Ovary (tissue), 7 donors: ENCODE measurements at regions not wholly inside any gene's neighbourhood (a gene's known extent, or its start where the extent isn't known, plus 50 kb on each side); places are given as distances from the start of the nearest gene placed in this dataset.

ENCODE experiments used
- DNase-seq, 5 donors: peaks; one replicate each; pipeline ENCODE4 v3.0.0-alpha.2; 2019 to 2020
- H3K27ac ChIP-seq, 2 donors: fragments of 200-600 bp; one replicate each; pipeline versions ENCODE4 v1.5.1 to v1.8.0; 2019 to 2022
- H3K27me3 ChIP-seq: fragments of 200-600 bp; one replicate; pipeline ENCODE4 v1.8.0; 2022
- H3K36me3 ChIP-seq: fragments of 200-600 bp; sonication (generic); one replicate; pipeline ENCODE4 v1.5.1; 2019
- H3K4me1 ChIP-seq: one replicate; pipeline ENCODE4 v1.8.1; 2013; ENCODE audit warnings: mild to moderate bottlenecking, moderate library complexity; ENCODE audit not compliant: insufficient read depth
- H3K4me3 ChIP-seq: fragments of 200-600 bp; sonication (generic); one replicate; pipeline ENCODE4 v1.5.1; 2017
- H3K9me3 ChIP-seq, 2 donors: fragments of 200-600 bp in 1 of 2; sonication (generic) in 1 of 2; one replicate each; pipeline versions ENCODE4 v1.5.1 to v1.8.1; 2013 to 2019; ENCODE audit warnings: mild to moderate bottlenecking in 1 of 2, moderate library complexity in 1 of 2
- EP300 ChIP-seq: sonication (generic); formaldehyde crosslinking; IDR thresholded peaks from one replicate; pipeline ENCODE4 v1.6.1; 2017; ENCODE audit warnings: antibody characterized with exemption
- POLR2A ChIP-seq: fragments of 450-650 bp; IDR thresholded peaks from one replicate; pipeline ENCODE4 v1.6.1; 2017; ENCODE audit warnings: antibody characterized with exemption, mild to moderate bottlenecking, moderate library complexity
- WGBS, 3 donors: extraction: QIAGEN DNeasy Blood & Tissue Kit in 1 of 3; methylation state at CpG; one replicate each; pipeline versions ENCODE4 v1.1.5 to v1.1.7; 2013 to 2017; 5-methylcytosine and 5-hydroxymethylcytosine counted together
- intact Hi-C, 4 donors: fragments of 100-400 bp; cut with DNase I; formaldehyde crosslinking; loops; one replicate each; pipeline versions ENCODE4 v1.11.0 to v1.15.1; 2022 to 2023
- TF ChIP-seq, protein P1 (sequence below), 3 donors: fragments of 450-650 bp in 2 of 3; fragments of 200-600 bp in 1 of 3; IDR thresholded peaks; one replicate each; pipeline versions ENCODE4 v1.5.1 to v1.8.0; 2016 to 2022; ENCODE audit warnings: antibody characterized with exemption in 3 of 3, mild to moderate bottlenecking in 1 of 3
- donor health status: DM: no; HTN: no; CAD: no; lungs with moderate emphysema.
- donor health status: DM: no; HTN: no; CAD: no.
- donor health status: Bipolar disorder and iron deficiency.
- donor health status: DM: no; HTN: no; CAD: no.
- donor health status: DM: yes; HTN: yes; CAD: no.

DNA sequence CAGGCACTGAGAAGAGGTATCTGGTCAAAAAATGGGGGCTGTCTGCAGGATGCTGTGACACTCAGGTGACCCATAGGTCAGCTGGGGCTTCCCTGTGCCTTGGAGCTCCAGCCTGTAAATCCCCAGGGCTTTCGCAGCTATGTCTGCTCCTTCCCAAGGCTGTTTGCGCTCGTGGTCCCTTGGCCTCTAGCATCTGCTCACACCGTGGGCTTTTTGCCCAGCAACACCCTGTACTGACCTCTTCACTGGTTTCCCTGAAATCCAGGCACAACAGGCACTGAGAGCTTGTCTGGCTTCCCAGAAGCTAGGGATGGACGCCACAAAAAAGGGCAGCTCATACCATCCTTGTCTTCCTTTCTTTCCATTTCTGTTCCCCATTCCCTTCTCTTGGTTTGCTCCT lies 280.3 kb upstream of the HABP2 start:
- no peaks in the 10 kb centered on the region for H3K4me1 ChIP-seq
- no peak for DNase-seq
- no peak overlapping the region for H3K27ac ChIP-seq
- 72 to 73% (median 72%) methylated on average over 5 of the region's 5 CpGs for WGBS, 3 donors
- H3K4me3 ChIP-seq, result no peak overlapping the region
- H3K36me3 ChIP-seq, result no peaks in the 10 kb centered on the region
- H3K9me3 ChIP-seq, result no peaks in the 10 kb centered on the region
- H3K27me3 ChIP-seq, result no peaks in the 10 kb centered on the region
- intact Hi-C loops, result no loop called here
- TF ChIP-seq POLR2A (no peak), EP300 (no peak)
- TF ChIP-seq, protein P1, sequence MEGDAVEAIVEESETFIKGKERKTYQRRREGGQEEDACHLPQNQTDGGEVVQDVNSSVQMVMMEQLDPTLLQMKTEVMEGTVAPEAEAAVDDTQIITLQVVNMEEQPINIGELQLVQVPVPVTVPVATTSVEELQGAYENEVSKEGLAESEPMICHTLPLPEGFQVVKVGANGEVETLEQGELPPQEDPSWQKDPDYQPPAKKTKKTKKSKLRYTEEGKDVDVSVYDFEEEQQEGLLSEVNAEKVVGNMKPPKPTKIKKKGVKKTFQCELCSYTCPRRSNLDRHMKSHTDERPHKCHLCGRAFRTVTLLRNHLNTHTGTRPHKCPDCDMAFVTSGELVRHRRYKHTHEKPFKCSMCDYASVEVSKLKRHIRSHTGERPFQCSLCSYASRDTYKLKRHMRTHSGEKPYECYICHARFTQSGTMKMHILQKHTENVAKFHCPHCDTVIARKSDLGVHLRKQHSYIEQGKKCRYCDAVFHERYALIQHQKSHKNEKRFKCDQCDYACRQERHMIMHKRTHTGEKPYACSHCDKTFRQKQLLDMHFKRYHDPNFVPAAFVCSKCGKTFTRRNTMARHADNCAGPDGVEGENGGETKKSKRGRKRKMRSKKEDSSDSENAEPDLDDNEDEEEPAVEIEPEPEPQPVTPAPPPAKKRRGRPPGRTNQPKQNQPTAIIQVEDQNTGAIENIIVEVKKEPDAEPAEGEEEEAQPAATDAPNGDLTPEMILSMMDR (IDR thresholded peaks at IDR 0.05), result no peak

DNA sequence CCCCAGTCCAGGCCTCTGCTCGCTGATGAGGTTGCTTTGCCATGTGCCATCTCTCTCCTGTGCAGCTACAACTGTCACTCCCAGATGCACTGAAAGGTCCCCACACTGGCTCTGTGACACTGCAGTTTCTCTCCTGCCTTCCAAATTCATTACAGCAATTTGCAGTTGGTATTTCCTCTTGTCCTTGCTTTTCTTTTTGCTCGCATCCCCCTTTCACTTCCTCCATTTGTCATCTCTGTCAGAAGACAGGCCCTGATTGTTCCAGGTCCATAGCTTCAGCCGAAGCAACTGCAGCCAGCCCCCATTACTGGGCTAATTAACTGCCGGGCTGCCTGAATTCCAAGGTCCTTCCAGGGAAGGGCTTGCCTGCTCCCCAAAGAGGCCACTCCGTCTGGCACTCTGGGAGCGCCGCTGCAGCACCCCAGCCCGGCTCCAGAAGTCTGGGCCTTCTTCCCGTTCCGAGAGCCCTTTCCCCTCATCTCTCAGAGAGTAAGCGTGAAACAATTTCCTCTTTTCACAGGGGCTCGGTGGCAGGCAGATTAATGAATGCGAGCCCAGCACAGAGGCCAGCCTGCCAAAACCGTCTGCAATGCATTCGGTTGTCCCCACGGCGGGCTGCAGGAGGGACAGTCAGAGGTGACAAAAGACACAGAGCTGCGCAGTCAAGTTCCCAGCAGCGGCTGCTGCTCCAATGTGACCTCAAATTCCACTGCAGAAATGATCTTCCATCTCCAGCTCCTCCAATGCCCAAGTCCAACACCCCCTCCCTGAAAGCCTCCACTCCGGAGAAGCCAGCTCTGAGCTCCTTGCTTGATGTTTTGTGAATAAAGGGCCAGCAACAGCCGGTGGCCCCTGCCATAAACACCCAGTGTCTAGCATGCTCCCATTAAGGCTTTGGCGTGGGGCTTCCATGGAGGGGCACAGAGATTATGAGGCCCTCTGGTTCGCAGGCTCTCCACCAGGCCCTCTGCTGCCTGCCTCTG lies 279.4 kb upstream of the HABP2 start:
- no peak for DNase-seq
- no peaks in the 10 kb centered on the region for H3K27me3 ChIP-seq
- 59 to 78% (median 68%) methylated on average over 23 of the region's 23 CpGs for WGBS, 3 donors
- no peaks in the 10 kb centered on the region for H3K36me3 ChIP-seq
- H3K4me3 ChIP-seq, result no peak overlapping the region
- no peaks in the 10 kb centered on the region for H3K9me3 ChIP-seq
- H3K27ac ChIP-seq, result no peak overlapping the region
- intact Hi-C loops, result no loop called here
- TF ChIP-seq, protein P1 (IDR thresholded peaks at IDR 0.05), result no peak
- no peak for TF ChIP-seq EP300
- TF ChIP-seq POLR2A, result no peak
- no peaks in the 10 kb centered on the region for H3K4me1 ChIP-seq

DNA sequence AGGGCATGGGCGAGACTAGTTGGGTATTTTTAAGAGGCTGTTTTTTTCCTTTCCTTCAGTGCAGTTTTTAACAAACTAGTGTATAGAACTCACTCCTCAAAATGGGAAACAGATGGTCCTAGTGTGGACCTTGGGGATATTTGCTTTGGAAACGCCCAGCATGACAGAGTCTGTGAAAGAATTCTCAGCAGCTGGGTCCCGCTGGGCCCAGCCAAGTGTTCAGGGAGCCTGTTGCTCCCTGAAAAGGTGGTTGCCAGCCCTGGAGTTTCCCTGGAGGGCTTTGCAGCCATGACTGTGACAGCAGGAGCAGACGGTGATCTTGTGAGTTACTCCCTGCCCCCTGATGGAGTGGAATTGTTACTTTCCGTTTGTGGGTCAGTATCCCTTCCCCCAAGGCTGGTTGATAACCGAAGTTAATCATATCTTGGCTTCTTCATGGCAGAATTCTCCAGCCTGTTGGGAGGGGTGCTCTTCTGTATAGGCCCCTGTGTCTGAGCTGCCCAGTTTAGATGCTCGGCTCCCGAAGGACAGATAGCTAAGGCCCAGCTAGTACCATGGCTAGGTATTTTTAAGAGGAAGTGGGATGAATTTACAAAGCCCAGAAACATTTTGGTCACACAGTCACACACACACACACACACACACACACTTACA lies 278.6 kb upstream of the HABP2 start:
- no peaks in the 10 kb centered on the region for H3K36me3 ChIP-seq
- 69 to 73% (median 73%) methylated on average over 8 of the region's 8 CpGs for WGBS, 3 donors
- intact Hi-C loops, result no loop called here

DNA sequence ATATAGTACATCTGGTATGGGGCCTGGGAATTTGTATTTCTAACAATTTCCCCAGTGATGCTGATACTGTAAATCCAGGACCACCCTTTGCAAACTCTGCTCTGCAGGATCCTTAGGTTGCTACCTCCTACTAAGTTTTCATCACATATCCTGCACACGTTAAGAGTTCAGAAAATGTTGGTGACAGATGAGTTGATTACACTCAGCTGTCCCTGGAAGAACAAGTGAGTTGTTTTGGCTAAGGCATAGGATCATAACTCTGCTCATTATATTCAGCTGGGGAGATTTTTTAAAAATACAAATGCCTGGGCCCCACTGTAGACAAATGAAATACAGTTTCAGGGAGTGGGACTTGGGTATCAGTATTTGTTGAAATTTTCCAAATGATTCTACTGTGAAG lies 274.6 kb upstream of the HABP2 start:
- DNase-seq, result no peak
- H3K36me3 ChIP-seq, result no peaks in the 10 kb centered on the region
- 11 to 54% (median 51%) methylated on average over 1 of the region's 1 CpG for WGBS, 3 donors
- no peaks in the 10 kb centered on the region for H3K9me3 ChIP-seq
- no peak overlapping the region for H3K27ac ChIP-seq
- H3K4me3 ChIP-seq, result no peak overlapping the region
- H3K27me3 ChIP-seq, result no peaks in the 10 kb centered on the region
- intact Hi-C loops, result no loop called here
- no peaks in the 10 kb centered on the region for H3K4me1 ChIP-seq
- TF ChIP-seq, protein P1 (IDR thresholded peaks at IDR 0.05), result no peak
- no peak for TF ChIP-seq EP300
- no peak for TF ChIP-seq POLR2A

More for the DNA sequence above, 278.6 kb upstream of the HABP2 start:
- TF ChIP-seq, protein P1 (IDR thresholded peaks at IDR 0.05), result no peak
- no peaks in the 10 kb centered on the region for H3K4me1 ChIP-seq
- no peak overlapping the region for H3K4me3 ChIP-seq
- DNase-seq, result no peak
- H3K27ac ChIP-seq, result no peak overlapping the region
- H3K27me3 ChIP-seq, result no peaks in the 10 kb centered on the region
- H3K9me3 ChIP-seq, result no peaks in the 10 kb centered on the region
